Dedifferentiated amniotic fluid mesenchymal stem cell (primary cell): ENCODE measurements at regions not wholly inside any gene's neighbourhood (a gene's known extent, or its start where the extent isn't known, plus 50 kb on each side); places are given as distances from the start of the nearest gene placed in this dataset.
"Not testable (repeated sequence)": the region's sequence is repeated elsewhere in the genome, so short reads cannot be mapped to it uniquely, and the experiment has no call there.

Source experiments
- DNase-seq: peaks from one replicate; pipeline ENCODE4 v3.0.0-alpha.2; 2016; ENCODE audit errors: extremely low spot score

- DNase-seq: no peak
These were observed 267.9 kb upstream of the NPSR1 start for GRCh38 chr7:34390103-34390502.

- DNase-seq: no peak
These were observed 265.0 kb upstream of the NPSR1 start for GRCh38 chr7:34392972-34393371.

GRCh38 chr7:34396437-34397064 lies 261.5 kb upstream of the NPSR1 start:
- DNase-seq: no peak

- no peak for DNase-seq
These were observed 256.2 kb upstream of the NPSR1 start for GRCh38 chr7:34401776-34402175.

GRCh38 chr7:34406848-34407530 lies 251.0 kb upstream of the NPSR1 start:
- no peak for DNase-seq

- DNase-seq: no peak
These were observed 250.4 kb upstream of the NPSR1 start for GRCh38 chr7:34407586-34407985.

- no peak for DNase-seq
These were observed 240.2 kb upstream of the NPSR1 start for GRCh38 chr7:34417781-34418180.

GRCh38 chr7:34421526-34421925 lies 236.5 kb upstream of the NPSR1 start:
- DNase-seq: no peak

- DNase-seq: no peak
These were observed 232.8 kb upstream of the NPSR1 start for GRCh38 chr7:34425194-34425593.

- no peak for DNase-seq
These were observed 232.2 kb upstream of the NPSR1 start for GRCh38 chr7:34425631-34426384.

GRCh38 chr7:34430456-34430855 lies 227.6 kb upstream of the NPSR1 start:
- DNase-seq: peak; percentile 47

GRCh38 chr7:34438436-34438835 lies 219.6 kb upstream of the NPSR1 start:
- no peak for DNase-seq

- DNase-seq: no peak
These were observed 212.4 kb upstream of the NPSR1 start for GRCh38 chr7:34445653-34446052.

- not testable (repeated sequence) for DNase-seq
These were observed 209.5 kb upstream of the NPSR1 start for GRCh38 chr7:34448531-34448930.

GRCh38 chr7:34449765-34450164 lies 208.3 kb upstream of the NPSR1 start:
- DNase-seq: no peak

GRCh38 chr7:34451183-34451582 lies 206.8 kb upstream of the NPSR1 start:
- no peak for DNase-seq

- DNase-seq: no peak
These were observed 206.1 kb upstream of the NPSR1 start for GRCh38 chr7:34451923-34452322.

- DNase-seq: no peak
These were observed 205.7 kb upstream of the NPSR1 start for GRCh38 chr7:34452363-34452762.

GRCh38 chr7:34453150-34453549 lies 204.9 kb upstream of the NPSR1 start:
- DNase-seq: peak; percentile 64

- DNase-seq: no peak
These were observed 203.6 kb upstream of the NPSR1 start for GRCh38 chr7:34454381-34454780.

- DNase-seq: no peak
These were observed 200.7 kb upstream of the NPSR1 start for GRCh38 chr7:34457329-34457728.

GRCh38 chr7:34463830-34464229 lies 194.2 kb upstream of the NPSR1 start:
- DNase-seq: no peak

- DNase-seq: no peak
These were observed 186.2 kb upstream of the NPSR1 start for GRCh38 chr7:34471844-34472243.
